Calu3 (cell line): ENCODE measurements at regions not wholly inside any gene's neighbourhood (a gene's known extent, or its start where the extent isn't known, plus 50 kb on each side); places are given as distances from the start of the nearest gene placed in this dataset.

Experiments used
- BruUV-seq: library from RNA; stranded (reverse); fragments of 400-500 nt; replicated peaks from 2 replicates; lab custom pipeline; 2021; lab: Mats Ljungman, UMichigan
- CTCF ChIA-PET: fragments of 300-600 bp; sonication (Branson Sonifier 250); formaldehyde crosslinking; loops from one replicate; lab custom pipeline; 2022; ENCODE audit warnings: antibody characterized with exemption; lab: Charles Lee
- DNase-seq: peaks from one replicate; pipeline ENCODE4 v3.0.0; 2022
- H3K27ac Mint-ChIP-seq: one replicate; pipeline ENCODE4 v1.8.0; 2022; ENCODE audit warnings: mixed read lengths; ENCODE audit not compliant: unreplicated experiment
- H3K27me3 Mint-ChIP-seq: one replicate; pipeline ENCODE4 v1.8.0; 2022; ENCODE audit warnings: mixed read lengths; ENCODE audit not compliant: unreplicated experiment
- H3K36me3 Mint-ChIP-seq: one replicate; pipeline ENCODE4 v1.8.0; 2022; ENCODE audit warnings: mild to moderate bottlenecking, moderate library complexity, mixed read lengths; ENCODE audit not compliant: insufficient read depth, unreplicated experiment
- H3K4me1 Mint-ChIP-seq: one replicate; pipeline ENCODE4 v1.8.0; 2022; ENCODE audit warnings: mild to moderate bottlenecking, low read depth, mixed read lengths; ENCODE audit not compliant: unreplicated experiment
- H3K4me3 Mint-ChIP-seq: one replicate; pipeline ENCODE4 v1.8.0; 2022; ENCODE audit warnings: mild to moderate bottlenecking, low read depth, moderate library complexity, mixed read lengths; ENCODE audit not compliant: unreplicated experiment
- H3K9me3 Mint-ChIP-seq: one replicate; pipeline ENCODE4 v1.8.0; 2022; ENCODE audit warnings: low read depth, mixed read lengths; ENCODE audit not compliant: unreplicated experiment
- intact Hi-C: fragments of 100-400 bp; cut with micrococcal nuclease; formaldehyde crosslinking; loops from one replicate; pipeline ENCODE4 v1.10.0; 2022; ENCODE audit not compliant: unreplicated experiment
- TF ChIP-seq, protein P1 (sequence below): fragments of 200-600 bp; IDR thresholded peaks from one replicate; pipeline ENCODE4 v1.8.0; 2022; ENCODE audit warnings: antibody characterized with exemption; ENCODE audit not compliant: unreplicated experiment

DNA sequence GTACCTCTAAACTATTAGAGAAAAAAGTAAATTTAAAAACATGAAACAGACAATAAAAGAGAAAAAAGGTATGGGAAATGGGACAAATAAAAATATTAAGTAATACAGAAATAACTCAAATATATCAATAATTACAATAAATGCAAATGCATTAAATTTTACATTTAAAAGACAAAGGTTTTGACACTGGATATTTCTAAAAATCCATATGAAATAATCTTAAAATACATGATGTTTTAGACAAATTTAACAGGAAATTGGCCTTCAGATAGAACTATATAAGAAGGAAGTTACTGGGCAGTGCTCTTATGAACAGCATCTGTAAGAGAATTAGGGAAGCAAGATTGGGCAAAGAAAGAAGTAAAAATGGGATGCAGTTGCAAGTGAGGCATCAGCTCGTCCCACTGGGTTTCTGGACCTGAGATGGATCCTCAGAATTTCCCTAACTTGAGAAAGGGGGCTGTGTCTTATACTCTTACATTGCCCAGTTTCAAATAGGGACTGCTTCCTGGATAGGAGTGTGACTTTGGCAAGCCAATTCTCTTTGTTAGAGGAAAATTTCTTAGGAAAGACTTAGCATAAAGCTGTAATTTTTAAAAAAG lies 376.7 kb downstream of the SMOC2 start:
- Mint-ChIP-seq H3K36me3 (no peaks in the 10 kb centered on the region), H3K27me3 (no peaks in the 10 kb centered on the region), H3K4me3 (no peak overlapping the region), H3K4me1 (peaks cover 8% of the 10 kb centered on the region), H3K27ac (no peak overlapping the region), H3K9me3 (peaks cover 5% of the 10 kb centered on the region)
- intact Hi-C loops = loop anchor here (10.0 kb wide), 1 partner anchor 193 kb away; no protein-coding TSS in a partner anchor
- no peak for DNase-seq
- BruUV-seq = no TSS peak
- TF ChIP-seq, protein P1, sequence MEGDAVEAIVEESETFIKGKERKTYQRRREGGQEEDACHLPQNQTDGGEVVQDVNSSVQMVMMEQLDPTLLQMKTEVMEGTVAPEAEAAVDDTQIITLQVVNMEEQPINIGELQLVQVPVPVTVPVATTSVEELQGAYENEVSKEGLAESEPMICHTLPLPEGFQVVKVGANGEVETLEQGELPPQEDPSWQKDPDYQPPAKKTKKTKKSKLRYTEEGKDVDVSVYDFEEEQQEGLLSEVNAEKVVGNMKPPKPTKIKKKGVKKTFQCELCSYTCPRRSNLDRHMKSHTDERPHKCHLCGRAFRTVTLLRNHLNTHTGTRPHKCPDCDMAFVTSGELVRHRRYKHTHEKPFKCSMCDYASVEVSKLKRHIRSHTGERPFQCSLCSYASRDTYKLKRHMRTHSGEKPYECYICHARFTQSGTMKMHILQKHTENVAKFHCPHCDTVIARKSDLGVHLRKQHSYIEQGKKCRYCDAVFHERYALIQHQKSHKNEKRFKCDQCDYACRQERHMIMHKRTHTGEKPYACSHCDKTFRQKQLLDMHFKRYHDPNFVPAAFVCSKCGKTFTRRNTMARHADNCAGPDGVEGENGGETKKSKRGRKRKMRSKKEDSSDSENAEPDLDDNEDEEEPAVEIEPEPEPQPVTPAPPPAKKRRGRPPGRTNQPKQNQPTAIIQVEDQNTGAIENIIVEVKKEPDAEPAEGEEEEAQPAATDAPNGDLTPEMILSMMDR = no peak
- CTCF ChIA-PET = no interaction called here

DNA sequence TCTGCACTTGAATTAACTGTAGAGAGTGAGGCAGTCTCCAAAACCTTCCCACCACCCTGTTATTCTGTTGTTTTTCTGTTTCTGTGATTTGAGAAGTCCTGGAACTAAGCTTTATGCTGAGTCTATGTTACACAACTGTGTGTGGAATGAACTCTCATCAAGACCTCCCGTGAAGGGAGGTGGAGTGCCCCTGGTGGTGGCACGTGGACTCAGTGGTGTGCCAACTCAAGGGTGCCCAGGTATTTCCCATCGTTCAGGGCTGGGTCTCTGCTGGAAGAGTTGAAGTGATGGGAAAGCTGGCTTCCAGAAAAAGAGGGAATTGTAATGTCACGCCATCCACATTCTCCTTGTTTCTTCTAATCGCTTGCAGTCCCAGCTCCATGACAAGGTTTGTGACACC lies 374.2 kb downstream of the SMOC2 start:
- Mint-ChIP-seq H3K4me1 (peaks cover 8% of the 10 kb centered on the region), H3K36me3 (no peaks in the 10 kb centered on the region), H3K4me3 (no peak overlapping the region), H3K9me3 (peaks cover 5% of the 10 kb centered on the region), H3K27ac (no peak overlapping the region), H3K27me3 (no peaks in the 10 kb centered on the region)
- TF ChIP-seq, protein P1 = peak; percentile 49
- intact Hi-C loops = loop anchor here (10.0 kb wide), 1 partner anchor 190 kb away; no protein-coding TSS in a partner anchor
- no TSS peak for BruUV-seq
- DNase-seq = peak; percentile 54
- CTCF ChIA-PET = interaction anchor here (0.7 kb wide), 1 partner anchor 38 kb away, joined by 3 read pairs; no protein-coding TSS in a partner anchor

DNA sequence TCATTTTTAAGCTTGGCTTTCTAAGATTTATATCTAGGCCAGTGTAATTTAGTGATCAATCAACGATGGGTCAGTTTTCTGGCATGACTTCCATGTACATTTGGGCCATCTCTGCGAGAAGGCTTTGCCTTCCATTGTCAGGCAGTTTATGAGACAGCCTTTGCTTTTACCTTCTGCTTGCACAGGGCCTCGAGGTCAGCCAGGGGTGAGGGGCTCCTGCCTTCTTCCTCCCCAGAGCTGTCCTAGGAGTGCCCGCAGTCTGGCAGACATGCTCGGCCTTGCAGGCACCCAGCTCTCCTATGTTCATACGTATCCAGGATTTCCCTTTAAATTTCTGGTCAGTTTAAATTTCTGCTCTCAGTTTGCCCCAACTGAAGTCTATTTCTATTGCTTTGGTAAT lies 367.2 kb downstream of the SMOC2 start:
- intact Hi-C loops = no loop called here
- no peak overlapping the region for H3K4me3 Mint-ChIP-seq
- no peaks in the 10 kb centered on the region for H3K9me3 Mint-ChIP-seq
- peaks cover 6% of the 10 kb centered on the region for H3K4me1 Mint-ChIP-seq
- no peaks in the 10 kb centered on the region for H3K36me3 Mint-ChIP-seq
- TF ChIP-seq, protein P1 = no peak
- DNase-seq = no peak
- BruUV-seq = no TSS peak
- H3K27me3 Mint-ChIP-seq = no peaks in the 10 kb centered on the region
- no peak overlapping the region for H3K27ac Mint-ChIP-seq
- CTCF ChIA-PET = interaction anchor here (0.6 kb wide), 1 partner anchor 1463 kb away, joined by 3 read pairs; no protein-coding TSS in a partner anchor

- H3K4me1 Mint-ChIP-seq = peaks cover 16% of the 10 kb centered on the region
- H3K27me3 Mint-ChIP-seq = no peaks in the 10 kb centered on the region
- intact Hi-C loops = no loop called here
- TF ChIP-seq, protein P1 = no peak
- no peak for DNase-seq
- no peak overlapping the region for H3K27ac Mint-ChIP-seq
- no peaks in the 10 kb centered on the region for H3K9me3 Mint-ChIP-seq
- no peaks in the 10 kb centered on the region for H3K36me3 Mint-ChIP-seq
- BruUV-seq = no TSS peak
- H3K4me3 Mint-ChIP-seq = no peak overlapping the region
- CTCF ChIA-PET = no interaction called here
Observed at GRCh38 chr6:168804331-168804730, 363.3 kb downstream of the SMOC2 start.
